ENCODE measurements at regions not wholly inside any gene's neighbourhood (a gene's known extent, or its start where the extent isn't known, plus 50 kb on each side); places are given as distances from the start of the nearest gene placed in this dataset.

GRCh38 chr20:1827974-1828785 is 67.0 kb upstream of the SIRPA start:
- TF ChIP-seq CTCF (IDR thresholded peaks at IDR 0.05), result no peak
- TF ChIP-seq POLR2A (IDR thresholded peaks at IDR 0.05), result no peak
- H3K4me3 ChIP-seq (replicated peaks in 1 of 3), result no peak overlapping the region
- no peak overlapping the region for H3K27ac ChIP-seq
- no peak for DNase-seq
- no peaks in the 10 kb centered on the region for H3K36me3 ChIP-seq
- H3K27me3 ChIP-seq, result no peaks in the 10 kb centered on the region
- WGBS, 2 donors, result 62 to 63% methylated on average over 13 of the region's 13 CpGs
- intact Hi-C loops (cut with DNase I), result no loop called here
- no peaks in the 10 kb centered on the region for H3K4me1 ChIP-seq
- no peaks in the 10 kb centered on the region for H3K9me3 ChIP-seq

GRCh38 chr20:1827510-1827973 is 67.7 kb upstream of the SIRPA start:
- H3K27ac ChIP-seq, result no peak overlapping the region
- DNase-seq, result no peak
- TF ChIP-seq CTCF (IDR thresholded peaks at IDR 0.05) (no peak), POLR2A (IDR thresholded peaks at IDR 0.05) (no peak)

GRCh38 chr20:1825938-1826445 is 69.2 kb upstream of the SIRPA start:
- Histone ChIP-seq H3K36me3 (no peaks in the 10 kb centered on the region), H3K4me3 (replicated peaks in 1 of 3) (no peak overlapping the region), H3K27me3 (no peaks in the 10 kb centered on the region), H3K9me3 (no peaks in the 10 kb centered on the region), H3K27ac (no peak overlapping the region), H3K4me1 (no peaks in the 10 kb centered on the region)
- intact Hi-C loops (cut with DNase I), result no loop called here
- WGBS, 2 donors, result 93 to 96% methylated on average over 4 of the region's 4 CpGs
- TF ChIP-seq CTCF (IDR thresholded peaks at IDR 0.05) (no peak), POLR2A (IDR thresholded peaks at IDR 0.05) (no peak)
- DNase-seq, result no peak

More at GRCh38 chr20:1827510-1827973, 67.7 kb upstream of the SIRPA start:
- H3K36me3 ChIP-seq, result no peaks in the 10 kb centered on the region
- intact Hi-C loops (cut with DNase I), result no loop called here
- H3K4me1 ChIP-seq, result no peaks in the 10 kb centered on the region
- 74 to 76% methylated on average over 5 of the region's 5 CpGs for WGBS, 2 donors
- no peaks in the 10 kb centered on the region for H3K9me3 ChIP-seq
- no peaks in the 10 kb centered on the region for H3K27me3 ChIP-seq
- H3K4me3 ChIP-seq (replicated peaks in 1 of 3), result no peak overlapping the region

GRCh38 chr20:1825507-1825906 is 69.7 kb upstream of the SIRPA start:
- Histone ChIP-seq H3K27me3 (no peaks in the 10 kb centered on the region), H3K36me3 (no peaks in the 10 kb centered on the region), H3K4me1 (no peaks in the 10 kb centered on the region), H3K27ac (no peak overlapping the region), H3K4me3 (replicated peaks in 1 of 3) (no peak overlapping the region), H3K9me3 (no peaks in the 10 kb centered on the region)
- DNase-seq, result no peak
- TF ChIP-seq POLR2A (IDR thresholded peaks at IDR 0.05) (no peak), CTCF (IDR thresholded peaks at IDR 0.05) (no peak)
- 84 to 88% methylated on average over 4 of the region's 4 CpGs for WGBS, 2 donors
- intact Hi-C loops (cut with DNase I), result no loop called here

- H3K36me3 ChIP-seq, result no peaks in the 10 kb centered on the region
- no peak overlapping the region for H3K27ac ChIP-seq
- TF ChIP-seq POLR2A (IDR thresholded peaks at IDR 0.05), result no peak
- TF ChIP-seq CTCF (IDR thresholded peaks at IDR 0.05), result no peak
- intact Hi-C loops (cut with DNase I), result no loop called here
- DNase-seq, result no peak
- no peak overlapping the region for H3K4me3 ChIP-seq (replicated peaks in 1 of 3)
- WGBS, 2 donors, result 44 to 61% methylated on average over 4 of the region's 4 CpGs
- no peaks in the 10 kb centered on the region for H3K4me1 ChIP-seq
- H3K27me3 ChIP-seq, result no peaks in the 10 kb centered on the region
- H3K9me3 ChIP-seq, result no peaks in the 10 kb centered on the region
Measured at GRCh38 chr20:1824834-1825233, 70.4 kb upstream of the SIRPA start.
